A549 (cell line): ENCODE measurements at regions not wholly inside any gene's neighbourhood (a gene's known extent, or its start where the extent isn't known, plus 50 kb on each side); places are given as distances from the start of the nearest gene placed in this dataset.

Experiments used
- EP300 ChIP-seq, 2 experiments: fragments of >200 bp; sonication (Bioruptor Twin); formaldehyde crosslinking; IDR thresholded peaks; 2 replicates in 1 of 2; 3 replicates in 1 of 2; pipeline ENCODE4 v1.6.1; 2016 to 2017
- MAZ ChIP-seq: fragments of 150-350 bp; IDR thresholded peaks from 2 replicates; pipeline ENCODE4 v1.6.1; 2014; ENCODE audit warnings: antibody characterized with exemption, low read depth, low read length, borderline replicate concordance
- RAD21 ChIP-seq, 2 experiments: fragments of >200 bp in 1 of 2; sonication (Bioruptor Twin) in 1 of 2; formaldehyde crosslinking in 1 of 2; IDR thresholded peaks in 1 of 2; conservative IDR thresholded peaks in 1 of 2; 2 replicates in 1 of 2; 3 replicates in 1 of 2; pipeline ENCODE4 v1.6.1; 2012 to 2018; ENCODE audit warnings: inconsistent platforms in 1 of 2

DNA sequence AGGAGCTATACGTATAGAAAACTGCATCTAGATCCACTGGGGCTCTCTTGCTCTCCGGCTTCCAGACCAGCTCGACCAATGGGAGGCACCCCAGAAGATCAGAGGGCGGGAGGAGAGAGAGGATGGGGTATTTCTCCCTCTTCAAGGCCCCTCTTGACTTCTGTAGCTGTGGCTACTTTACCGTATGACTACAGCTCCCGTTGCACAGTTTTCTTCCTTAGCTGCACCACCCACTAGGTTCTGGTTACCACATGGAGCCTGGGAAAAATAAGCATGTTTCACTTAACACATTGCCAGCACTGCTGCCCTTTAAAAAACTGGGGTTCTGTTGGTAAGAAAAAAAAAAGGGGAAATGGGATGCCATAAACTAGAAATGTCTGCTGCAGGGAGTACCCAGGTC, 214.4 kb downstream of the TBX5 start:
- TF ChIP-seq MAZ = no peak
- no peak for TF ChIP-seq RAD21 (conservative IDR thresholded peaks at IDR 0.05 in 1 of 2, IDR thresholded peaks at IDR 0.05 in 1 of 2)
- no peak for TF ChIP-seq EP300 (IDR thresholded peaks at IDR 0.05)
